ENCODE measurements at regions not wholly inside any gene's neighbourhood (a gene's known extent, or its start where the extent isn't known, plus 50 kb on each side); places are given as distances from the start of the nearest gene placed in this dataset.

DNA sequence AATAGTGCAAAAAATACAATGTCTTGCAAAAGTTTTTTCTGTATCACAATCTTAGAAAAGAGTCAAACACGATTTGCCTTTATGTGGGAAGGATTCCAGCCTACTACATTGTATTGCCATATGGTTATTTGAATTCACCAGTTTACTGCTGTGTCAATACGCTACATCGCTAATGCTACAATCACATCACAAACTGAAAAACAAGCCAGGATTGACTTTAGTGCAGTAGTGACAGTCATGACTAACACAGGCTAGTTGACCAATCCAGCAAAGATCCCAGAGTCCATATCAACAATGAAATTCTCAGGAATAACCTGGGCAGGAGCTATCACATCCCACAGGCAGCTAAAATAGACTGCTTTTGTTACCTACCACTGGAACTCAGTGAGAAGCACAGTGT, 67.0 kb downstream of the IL12A start:
- H3K27ac ChIP-seq (ENCODE audit: extremely low read depth, low read depth, low read length): no peak overlapping the region
- H3K4me3 ChIP-seq: no peak overlapping the region
- BruUV-seq (replicated peaks): no TSS peak
- TF ChIP-seq HNRNPLL (IDR thresholded peaks at IDR 0.05; ENCODE audit: low read depth, low read length, poor library complexity, severe bottlenecking) (no peak), TEAD1 (CRISPR knock-in tag; IDR thresholded peaks at IDR 0.05) (no peak), BHLHE40 (IDR thresholded peaks at IDR 0.05; ENCODE audit: low read length) (no peak), ZNF282 (CRISPR knock-in tag; IDR thresholded peaks at IDR 0.05) (no peak), SAP30 (IDR thresholded peaks at IDR 0.05; ENCODE audit: borderline replicate concordance, insufficient read depth, low read depth, low read length, poor library complexity, severe bottlenecking) (no peak), CBX5 (IDR thresholded peaks at IDR 0.05; ENCODE audit: borderline replicate concordance, low read depth) (no peak), ARNT (IDR thresholded peaks at IDR 0.05) (no peak), CTBP1 (IDR thresholded peaks at IDR 0.05; ENCODE audit: borderline replicate concordance) (no peak), EGR1 (conservative IDR thresholded peaks at IDR 0.05) (no peak), ZEB2 (IDR thresholded peaks at IDR 0.05) (no peak)
- TF ChIP-seq, protein P1, sequence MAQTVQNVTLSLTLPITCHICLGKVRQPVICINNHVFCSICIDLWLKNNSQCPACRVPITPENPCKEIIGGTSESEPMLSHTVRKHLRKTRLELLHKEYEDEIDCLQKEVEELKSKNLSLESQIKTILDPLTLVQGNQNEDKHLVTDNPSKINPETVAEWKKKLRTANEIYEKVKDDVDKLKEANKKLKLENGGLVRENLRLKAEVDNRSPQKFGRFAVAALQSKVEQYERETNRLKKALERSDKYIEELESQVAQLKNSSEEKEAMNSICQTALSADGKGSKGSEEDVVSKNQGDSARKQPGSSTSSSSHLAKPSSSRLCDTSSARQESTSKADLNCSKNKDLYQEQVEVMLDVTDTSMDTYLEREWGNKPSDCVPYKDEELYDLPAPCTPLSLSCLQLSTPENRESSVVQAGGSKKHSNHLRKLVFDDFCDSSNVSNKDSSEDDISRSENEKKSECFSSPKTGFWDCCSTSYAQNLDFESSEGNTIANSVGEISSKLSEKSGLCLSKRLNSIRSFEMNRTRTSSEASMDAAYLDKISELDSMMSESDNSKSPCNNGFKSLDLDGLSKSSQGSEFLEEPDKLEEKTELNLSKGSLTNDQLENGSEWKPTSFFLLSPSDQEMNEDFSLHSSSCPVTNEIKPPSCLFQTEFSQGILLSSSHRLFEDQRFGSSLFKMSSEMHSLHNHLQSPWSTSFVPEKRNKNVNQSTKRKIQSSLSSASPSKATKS (CRISPR knock-in tag; IDR thresholded peaks at IDR 0.05): no peak
- no peak overlapping the region for H3K9ac ChIP-seq (ENCODE audit: insufficient read depth in 1 of 2, low read depth in 2 of 2, low read length in 2 of 2)
- ATAC-seq: no peak
- 12% methylated on average over 3 of the region's 3 CpGs for WGBS (ENCODE audit: insufficient coverage, low coverage, missing lambda C conversion rate)
- no peak overlapping the region for H3K4me2 ChIP-seq (ENCODE audit: insufficient read depth, low read length)
- H3K9me3 ChIP-seq (replicated peaks; ENCODE audit: control insufficient read depth, insufficient read depth, low read depth, low read length): no peaks in the 10 kb centered on the region
- CTCF ChIA-PET (ENCODE audit: low intra/inter-chr PET ratio): no interaction called here
- POLR2A ChIA-PET: interaction anchor here (1.1 kb wide), 1 partner anchor 13 kb away, joined by 3 read pairs; no protein-coding TSS in a partner anchor
- no peak for DNase-seq (ENCODE audit: extremely low read depth in 1 of 4, low spot score in 3 of 4)
- H3K79me2 ChIP-seq (ENCODE audit: control insufficient read depth, insufficient read depth, low read length): no peaks in the 10 kb centered on the region
- intact Hi-C loops (cut with micrococcal nuclease) (no loop called here), in situ Hi-C loops (cut with MboI) (no loop called here)
- no peaks in the 10 kb centered on the region for H3K36me3 ChIP-seq (ENCODE audit: control insufficient read depth, insufficient read depth, low read length)
- H3K4me1 ChIP-seq (replicated peaks in 1 of 2; ENCODE audit: control insufficient read depth in 2 of 2, insufficient read depth in 2 of 2, low read length in 2 of 2): no peaks in the 10 kb centered on the region
- H4K20me1 ChIP-seq (replicated peaks; ENCODE audit: control insufficient read depth, insufficient read depth, low read length): no peaks in the 10 kb centered on the region
- FAIRE-seq: no peak
- no peaks in the 10 kb centered on the region for H3K9me1 ChIP-seq (ENCODE audit: control insufficient read depth, insufficient read depth, low read length)
- peaks cover 4 to 14% of the 10 kb centered on the region in 2 experiments; a peak in 4 of 5 replicates for H3K27me3 ChIP-seq (ENCODE audit: control insufficient read depth in 2 of 2, insufficient read depth in 2 of 2, low read length in 2 of 2)
- no peak overlapping the region for H2AFZ ChIP-seq (ENCODE audit: low read depth, low read length)

Data from K562 (cell line).